ENCODE measurements at regions not wholly inside any gene's neighbourhood (a gene's known extent, or its start where the extent isn't known, plus 50 kb on each side); places are given as distances from the start of the nearest gene placed in this dataset.

DNA sequence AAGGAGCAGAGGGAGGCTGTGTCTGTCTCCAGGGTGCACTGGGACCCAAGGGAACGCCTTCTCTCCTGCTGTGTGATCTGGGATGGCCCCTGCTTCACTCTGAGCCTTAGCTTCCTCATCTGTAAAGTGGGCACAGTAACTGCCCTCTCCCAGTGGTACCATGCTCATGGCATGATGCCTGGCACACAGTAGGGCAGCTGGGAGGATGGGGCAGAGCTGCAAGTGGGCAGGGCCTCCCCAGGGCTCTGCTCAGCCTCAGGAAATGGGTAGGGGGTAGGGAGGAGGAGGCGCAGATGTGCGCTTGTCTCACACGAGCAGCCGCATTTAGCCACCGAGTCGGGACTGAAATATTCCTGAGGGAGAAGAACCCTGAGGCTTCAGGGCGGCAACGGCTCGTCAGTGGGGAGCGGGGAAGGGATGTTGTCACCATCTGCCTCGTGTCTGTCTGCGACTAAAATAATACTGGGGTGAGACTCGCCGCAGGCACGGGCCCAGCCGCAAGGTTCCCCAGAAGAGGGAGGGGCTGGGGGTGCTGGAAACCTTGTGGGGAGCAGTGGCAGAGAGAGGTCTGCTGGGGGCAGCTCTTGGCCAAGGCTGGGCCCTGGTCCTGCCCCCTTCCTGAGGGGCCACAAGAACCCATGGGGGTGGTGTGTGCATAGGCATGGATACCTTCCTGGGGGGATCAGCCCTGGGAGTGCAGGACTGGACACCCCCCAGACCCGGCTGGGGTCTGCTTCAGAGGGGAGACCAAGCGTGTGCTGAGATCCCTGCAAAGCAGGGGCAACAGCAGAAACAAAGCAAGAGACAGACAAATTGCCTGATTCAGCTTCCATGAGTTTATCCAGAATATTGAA, 55.2 kb upstream of the PSD2 start:
- Histone ChIP-seq H3K27me3 (ENCODE audit: control insufficient read depth in 2 of 2, insufficient read depth in 2 of 2, low read length in 2 of 2) (peaks cover 3 to 12% of the 10 kb centered on the region in 2 donors), H3K9ac (ENCODE audit: insufficient read depth, low read length, poor library complexity, severe bottlenecking) (no peak overlapping the region), H3K4me1 (ENCODE audit: control insufficient read depth in 1 of 2, insufficient read depth in 2 of 2, low read length in 2 of 2) (peaks cover 0 to under 1% of the 10 kb centered on the region in 2 donors), H3K4me2 (replicated peaks; ENCODE audit: extremely low read depth, low read length, poor library complexity, severe bottlenecking) (no peak overlapping the region), H3K4me3 (replicated peaks in 1 of 3; ENCODE audit: low read depth in 2 of 3, low read length in 3 of 3) (no peak overlapping the region), H3K36me3 (replicated peaks in 1 of 2; ENCODE audit: control insufficient read depth in 1 of 2, insufficient read depth in 2 of 2, low read length in 2 of 2) (no peaks in the 10 kb centered on the region), H3K27ac (ENCODE audit: low read depth in 1 of 2, low read length in 2 of 2) (no peak overlapping the region), H2AFZ (ENCODE audit: insufficient read depth, low read depth, low read length, poor library complexity, severe bottlenecking) (no peak overlapping the region), H3K9me3 (replicated peaks in 1 of 2; ENCODE audit: control insufficient read depth in 1 of 2, insufficient read depth in 1 of 2, low read length in 2 of 2) (peaks cover 0 to under 1% of the 10 kb centered on the region in 2 donors), H3K79me2 (ENCODE audit: insufficient read depth, low read length) (no peaks in the 10 kb centered on the region), H4K20me1 (ENCODE audit: insufficient read depth, low read length) (no peaks in the 10 kb centered on the region)
- H3K36me3 Mint-ChIP-seq = no peaks in the 10 kb centered on the region
- intact Hi-C loops (cut with micrococcal nuclease) = no loop called here
- no peak overlapping the region for H3K27ac Mint-ChIP-seq
- WGBS (ENCODE audit: insufficient coverage) = 88% methylated on average over 14 of the region's 19 CpGs
- H3K4me1 Mint-ChIP-seq = no peaks in the 10 kb centered on the region
- H3K4me3 Mint-ChIP-seq = no peak overlapping the region
- TF ChIP-seq, protein P1, sequence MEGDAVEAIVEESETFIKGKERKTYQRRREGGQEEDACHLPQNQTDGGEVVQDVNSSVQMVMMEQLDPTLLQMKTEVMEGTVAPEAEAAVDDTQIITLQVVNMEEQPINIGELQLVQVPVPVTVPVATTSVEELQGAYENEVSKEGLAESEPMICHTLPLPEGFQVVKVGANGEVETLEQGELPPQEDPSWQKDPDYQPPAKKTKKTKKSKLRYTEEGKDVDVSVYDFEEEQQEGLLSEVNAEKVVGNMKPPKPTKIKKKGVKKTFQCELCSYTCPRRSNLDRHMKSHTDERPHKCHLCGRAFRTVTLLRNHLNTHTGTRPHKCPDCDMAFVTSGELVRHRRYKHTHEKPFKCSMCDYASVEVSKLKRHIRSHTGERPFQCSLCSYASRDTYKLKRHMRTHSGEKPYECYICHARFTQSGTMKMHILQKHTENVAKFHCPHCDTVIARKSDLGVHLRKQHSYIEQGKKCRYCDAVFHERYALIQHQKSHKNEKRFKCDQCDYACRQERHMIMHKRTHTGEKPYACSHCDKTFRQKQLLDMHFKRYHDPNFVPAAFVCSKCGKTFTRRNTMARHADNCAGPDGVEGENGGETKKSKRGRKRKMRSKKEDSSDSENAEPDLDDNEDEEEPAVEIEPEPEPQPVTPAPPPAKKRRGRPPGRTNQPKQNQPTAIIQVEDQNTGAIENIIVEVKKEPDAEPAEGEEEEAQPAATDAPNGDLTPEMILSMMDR (IDR thresholded peaks at IDR 0.05) = no peak
- peaks cover 16 to 22% (median 17%) of the 10 kb centered on the region in 3 donors for H3K27me3 Mint-ChIP-seq (ENCODE audit: low read depth in 3 of 3)
- no peaks in the 10 kb centered on the region for H3K9me3 Mint-ChIP-seq
- DNase-seq = no peak

DNA sequence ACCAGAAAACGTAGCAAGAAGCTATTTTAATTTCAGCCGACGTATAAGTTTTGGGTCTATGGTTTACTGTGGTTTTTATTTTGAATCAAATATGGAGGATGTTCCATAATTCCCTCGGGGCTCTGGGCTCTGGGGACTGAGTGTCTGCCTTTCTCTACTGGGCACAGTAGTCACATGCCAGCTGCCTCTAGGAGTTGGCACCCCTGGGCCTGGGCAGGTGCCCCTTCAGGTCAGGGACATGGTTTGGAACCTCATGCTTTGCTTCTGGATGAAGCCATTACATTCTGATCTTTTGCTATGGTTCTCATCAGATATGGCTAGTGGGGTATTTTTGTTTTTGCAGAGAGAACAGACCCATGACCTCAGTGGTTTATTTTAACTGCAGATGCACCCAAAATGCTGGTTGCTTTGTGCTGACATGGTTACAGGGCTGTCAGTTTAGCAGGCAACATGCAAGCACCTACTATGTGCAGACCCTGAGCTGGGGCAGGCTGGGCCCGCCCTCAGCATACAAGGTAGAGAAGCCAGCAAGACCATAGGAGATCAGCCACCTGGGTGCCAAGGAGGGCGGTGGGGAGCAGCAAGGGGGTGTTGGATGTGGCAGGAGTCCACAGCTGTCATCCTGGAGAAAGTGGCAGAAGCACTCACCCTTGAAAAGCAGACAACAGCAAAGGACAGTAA, 54.5 kb upstream of the PSD2 start:
- Histone ChIP-seq H3K36me3 (replicated peaks in 1 of 2; ENCODE audit: control insufficient read depth in 1 of 2, insufficient read depth in 2 of 2, low read length in 2 of 2) (no peaks in the 10 kb centered on the region), H3K4me3 (replicated peaks in 1 of 3; ENCODE audit: low read depth in 2 of 3, low read length in 3 of 3) (no peak overlapping the region), H3K79me2 (ENCODE audit: insufficient read depth, low read length) (no peaks in the 10 kb centered on the region), H3K4me1 (ENCODE audit: control insufficient read depth in 1 of 2, insufficient read depth in 2 of 2, low read length in 2 of 2) (peaks cover 5 to 8% of the 10 kb centered on the region in 2 donors), H3K27ac (ENCODE audit: low read depth in 1 of 2, low read length in 2 of 2) (no peak overlapping the region), H3K4me2 (replicated peaks; ENCODE audit: extremely low read depth, low read length, poor library complexity, severe bottlenecking) (no peak overlapping the region), H3K9ac (ENCODE audit: insufficient read depth, low read length, poor library complexity, severe bottlenecking) (no peak overlapping the region), H2AFZ (ENCODE audit: insufficient read depth, low read depth, low read length, poor library complexity, severe bottlenecking) (no peak overlapping the region), H3K27me3 (ENCODE audit: control insufficient read depth in 2 of 2, insufficient read depth in 2 of 2, low read length in 2 of 2) (peaks cover 8 to 20% of the 10 kb centered on the region in 2 donors), H3K9me3 (replicated peaks in 1 of 2; ENCODE audit: control insufficient read depth in 1 of 2, insufficient read depth in 1 of 2, low read length in 2 of 2) (peaks cover 4 to 8% of the 10 kb centered on the region in 2 donors), H4K20me1 (ENCODE audit: insufficient read depth, low read length) (no peaks in the 10 kb centered on the region)
- Mint-ChIP-seq H3K4me3 (no peak overlapping the region), H3K4me1 (peaks cover 6% of the 10 kb centered on the region), H3K36me3 (peaks cover 3 to 4% of the 10 kb centered on the region in 2 donors), H3K27me3 (ENCODE audit: low read depth in 3 of 3) (peaks cover 24 to 29% (median 25%) of the 10 kb centered on the region in 3 donors), H3K27ac (no peak overlapping the region), H3K9me3 (peaks cover 0 to 5% (median 3%) of the 10 kb centered on the region in 7 donors)
- DNase-seq = no peak
- intact Hi-C loops (cut with micrococcal nuclease) = no loop called here
- TF ChIP-seq, protein P1 (IDR thresholded peaks at IDR 0.05) = no peak
- 95% methylated on average over 4 of the region's 6 CpGs for WGBS (ENCODE audit: insufficient coverage)

All from CD14-positive monocyte (primary cell).